ENCODE measurements at regions not wholly inside any gene's neighbourhood (a gene's known extent, or its start where the extent isn't known, plus 50 kb on each side); places are given as distances from the start of the nearest gene placed in this dataset.

GRCh38 chr2:72011370-72011689, 136.3 kb downstream of the CYP26B1 start:
- H4K20me1 ChIP-seq (replicated peaks in 1 of 2; ENCODE audit: control insufficient read depth in 1 of 2, insufficient read depth in 2 of 2, low read length in 2 of 2): no peaks in the 10 kb centered on the region
- H2BK12ac ChIP-seq (ENCODE audit: low read depth, low read length): no peak overlapping the region
- no peak overlapping the region for H2BK20ac ChIP-seq (ENCODE audit: low read length)
- no peak overlapping the region for H3K14ac ChIP-seq (ENCODE audit: insufficient read length)
- TF ChIP-seq CHD1 (IDR thresholded peaks at IDR 0.05; ENCODE audit: low read depth, low read length) (no peak), FOSL1 (IDR thresholded peaks at IDR 0.05; ENCODE audit: insufficient read depth, low read depth, low read length) (no peak), KDM1A (IDR thresholded peaks at IDR 0.05; ENCODE audit: borderline replicate concordance, low read length) (peak; percentile 34; the same call in 1 of the 2 replicates), TBP (IDR thresholded peaks at IDR 0.05; ENCODE audit: low read depth, low read length) (no peak)
- 97% methylated on average over 3 of the region's 3 CpGs; no CpG with 5 or more reads in 1 of the 2 experiments for WGBS, 2 experiments (ENCODE audit: extremely low coverage in 1 of 2, insufficient coverage in 1 of 2, insufficient read length in 1 of 2, insufficient replicate concordance in 2 of 2, low coverage in 1 of 2, low lambda C conversion rate in 2 of 2, missing lambda C conversion rate in 1 of 2)
- no peak overlapping the region for H2BK5ac ChIP-seq (ENCODE audit: low read depth, low read length)
- H2BK15ac ChIP-seq (ENCODE audit: low read length): no peak overlapping the region
- no peak overlapping the region for H4K8ac ChIP-seq (ENCODE audit: extremely low read depth, insufficient read depth, low read length)
- H3K4me2 ChIP-seq (ENCODE audit: insufficient read depth in 1 of 2, low read depth in 2 of 2, low read length in 2 of 2): no peak overlapping the region
- H2AFZ ChIP-seq (ENCODE audit: low read length): no peak overlapping the region
- H3K23ac ChIP-seq (ENCODE audit: insufficient read length): no peak overlapping the region
- H2BK120ac ChIP-seq (replicated peaks; ENCODE audit: low read depth, low read length): no peak overlapping the region
- H3K9me3 ChIP-seq (ENCODE audit: insufficient read depth in 2 of 2, low read depth in 1 of 2, low read length in 1 of 2): no peaks in the 10 kb centered on the region
- ChIA-PET POLR2A (ENCODE audit: partially characterized antibody) (no interaction called here), CTCF (ENCODE audit: partially characterized antibody) (interaction anchor here (1.1 to 3.4 kb wide), 6 partner anchors 11 to 266 kb away, joined by 3 to 16 read pairs (median 4); no protein-coding TSS in a partner anchor)
- no peak overlapping the region for H4K5ac ChIP-seq (ENCODE audit: insufficient read length, low read depth, low read length)
- H3K4ac ChIP-seq (replicated peaks; ENCODE audit: insufficient read length, low read depth, low read length): no peak overlapping the region
- no peaks in the 10 kb centered on the region for H3K79me2 ChIP-seq (ENCODE audit: control insufficient read depth in 1 of 2, insufficient read depth in 2 of 2, low read length in 2 of 2)
- FAIRE-seq (no peak), DNase-seq (ENCODE audit: low read depth in 1 of 2, low spot score in 2 of 2) (no peak)
- peaks cover 0 to 3% (median 0%) of the 10 kb centered on the region in 4 experiments; a peak in 1 of 7 replicates for H3K4me1 ChIP-seq (replicated peaks in 1 of 4; ENCODE audit: control insufficient read depth in 3 of 4, insufficient read depth in 4 of 4, low read length in 3 of 4)
- no peak overlapping the region for H3K18ac ChIP-seq (ENCODE audit: extremely low read depth, low read length)
- H3K23me2 ChIP-seq (ENCODE audit: low read depth, low read length): no peaks in the 10 kb centered on the region
- no peaks in the 10 kb centered on the region for H3K79me1 ChIP-seq (ENCODE audit: low read depth, low read length)
- H3K56ac ChIP-seq (replicated peaks; ENCODE audit: insufficient read length, low read depth, low read length): no peak overlapping the region
- H3K4me3 ChIP-seq (ENCODE audit: extremely low read depth in 1 of 4, insufficient read depth in 2 of 4, low read depth in 3 of 4, low read length in 4 of 4): no peak overlapping the region
- no peak overlapping the region for H3K27ac ChIP-seq (ENCODE audit: low read depth, low read length)
- no peak overlapping the region for H3K9ac ChIP-seq (replicated peaks in 1 of 4; ENCODE audit: extremely low read depth in 1 of 4, low read depth in 3 of 4, low read length in 3 of 4)
- H3K27me3 ChIP-seq (replicated peaks in 1 of 4; ENCODE audit: control insufficient read depth in 3 of 4, extremely low read depth in 1 of 4, insufficient read depth in 3 of 4, low read length in 3 of 4): no peaks in the 10 kb centered on the region; a peak in 1 of 7 replicates
- H4K91ac ChIP-seq (replicated peaks; ENCODE audit: insufficient read length, low read length): no peak overlapping the region
- H2AK5ac ChIP-seq (ENCODE audit: low read depth, low read length): no peak overlapping the region
- H3K36me3 ChIP-seq (ENCODE audit: control insufficient read depth in 2 of 4, insufficient read depth in 4 of 4, low read length in 3 of 4): no peaks in the 10 kb centered on the region
